ENCODE measurements at regions not wholly inside any gene's neighbourhood (a gene's known extent, or its start where the extent isn't known, plus 50 kb on each side); places are given as distances from the start of the nearest gene placed in this dataset.

GRCh38 chr5:74457876-74458275 is 182.7 kb downstream of the ENC1 start:
- TF ChIP-seq CTCF (IDR thresholded peaks at IDR 0.05; ENCODE audit: control extremely low read depth, extremely low read depth, low read depth, missing control alignments): no peak
- ChIA-PET POLR2A (no interaction called here), CTCF (no interaction called here)
- DNase-seq (ENCODE audit: extremely low spot score): no peak

DNA sequence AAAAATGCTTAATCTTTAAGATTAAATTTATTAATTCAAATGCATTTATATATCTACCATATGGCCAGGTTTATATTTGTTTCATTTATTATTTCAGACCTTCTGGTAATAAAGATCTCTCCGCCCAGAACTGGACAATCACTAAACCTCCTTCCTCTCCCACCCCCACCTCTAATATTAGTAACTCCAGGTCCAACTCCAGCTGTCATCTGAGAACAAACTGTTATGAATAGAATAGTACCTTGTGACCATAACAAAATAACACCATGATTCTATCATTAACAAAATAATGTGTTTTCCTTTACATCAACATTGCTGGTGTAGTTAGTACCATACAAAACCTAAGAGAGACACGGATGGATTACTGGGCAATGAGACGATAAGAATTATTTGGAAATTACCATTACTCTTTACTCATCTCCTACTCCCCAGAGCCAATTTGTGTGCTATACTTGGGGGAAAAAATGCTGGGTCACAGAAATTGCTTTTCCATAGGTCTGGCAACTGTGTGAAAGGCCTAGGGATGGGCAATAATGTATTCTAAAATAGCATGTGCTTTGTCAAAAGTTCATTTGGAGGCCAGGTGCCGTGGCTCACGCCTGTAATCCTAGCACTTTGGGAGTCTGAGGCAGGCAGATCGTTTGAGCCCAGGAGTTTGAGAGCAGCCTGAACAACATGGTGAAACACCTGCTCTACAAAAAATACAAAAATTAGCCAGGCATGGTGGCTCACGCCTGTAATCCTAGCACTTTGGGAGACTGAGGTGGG is 186.1 kb downstream of the ENC1 start:
- ChIA-PET POLR2A (no interaction called here), CTCF (no interaction called here)
- DNase-seq (ENCODE audit: extremely low spot score): no peak
- TF ChIP-seq CTCF (IDR thresholded peaks at IDR 0.05; ENCODE audit: control extremely low read depth, extremely low read depth, low read depth, missing control alignments): no peak

GRCh38 chr5:74452856-74453255 is 187.7 kb downstream of the ENC1 start:
- TF ChIP-seq CTCF (IDR thresholded peaks at IDR 0.05; ENCODE audit: control extremely low read depth, extremely low read depth, low read depth, missing control alignments): no peak
- CTCF ChIA-PET: no interaction called here
- DNase-seq (ENCODE audit: extremely low spot score): no peak
- POLR2A ChIA-PET: no interaction called here

- no peak for TF ChIP-seq CTCF (IDR thresholded peaks at IDR 0.05; ENCODE audit: control extremely low read depth, extremely low read depth, low read depth, missing control alignments)
- no peak for DNase-seq (ENCODE audit: extremely low spot score)
- POLR2A ChIA-PET: no interaction called here
- CTCF ChIA-PET: no interaction called here
Measured at GRCh38 chr5:74450095-74450494, 190.4 kb downstream of the ENC1 start.

- ChIA-PET POLR2A (no interaction called here), CTCF (no interaction called here)
- no peak for DNase-seq (ENCODE audit: extremely low spot score)
- TF ChIP-seq CTCF (IDR thresholded peaks at IDR 0.05; ENCODE audit: control extremely low read depth, extremely low read depth, low read depth, missing control alignments): no peak
Measured at GRCh38 chr5:74446725-74447241, 193.7 kb downstream of the ENC1 start.

DNA sequence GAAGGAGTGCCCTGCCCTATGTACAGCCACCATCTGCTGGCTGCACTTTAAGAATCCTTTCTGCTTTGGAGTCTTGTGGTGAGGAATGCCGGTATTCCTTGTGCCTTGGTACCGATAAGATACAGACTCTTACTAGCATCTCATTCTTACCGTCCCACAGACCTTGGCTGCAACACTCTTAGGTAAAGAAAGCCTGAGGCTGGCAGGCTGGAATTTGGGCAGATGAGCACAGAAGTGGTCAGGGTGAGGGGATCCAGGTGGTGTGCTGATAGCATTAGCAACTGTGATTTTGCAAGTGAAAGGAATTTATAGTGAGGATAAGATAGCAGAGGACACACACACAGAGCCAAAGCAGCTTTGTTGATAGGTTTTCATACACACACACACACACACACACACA is 198.1 kb downstream of the ENC1 start:
- no peak for DNase-seq (ENCODE audit: extremely low spot score)
- CTCF ChIA-PET: no interaction called here
- no peak for TF ChIP-seq CTCF (IDR thresholded peaks at IDR 0.05; ENCODE audit: control extremely low read depth, extremely low read depth, low read depth, missing control alignments)
- POLR2A ChIA-PET: no interaction called here

All from GM10248 (cell line).